ENCODE measurements at regions not wholly inside any gene's neighbourhood (a gene's known extent, or its start where the extent isn't known, plus 50 kb on each side); places are given as distances from the start of the nearest gene placed in this dataset.

- no peak overlapping the region for H3K4me3 ChIP-seq (ENCODE audit: low read depth, low read length)
- POLR2A ChIA-PET: interaction anchor here (0.6 kb wide), 1 partner anchor 1078 kb away, joined by 4 read pairs; no protein-coding TSS in a partner anchor
- TF ChIP-seq ZNF701 (tag by site-specific recombination; IDR thresholded peaks at IDR 0.05): no peak
- TF ChIP-seq ZNF423 (tag by site-specific recombination; IDR thresholded peaks at IDR 0.05): no peak
- no peak for TF ChIP-seq ZNF548 (tag by site-specific recombination; IDR thresholded peaks at IDR 0.05)
- TF ChIP-seq ZNF777 (tag by site-specific recombination; IDR thresholded peaks at IDR 0.05; ENCODE audit: borderline replicate concordance): no peak
- TF ChIP-seq SCRT2 (tag by site-specific recombination; IDR thresholded peaks at IDR 0.05): no peak
- TF ChIP-seq ZNF645 (tag by site-specific recombination; IDR thresholded peaks at IDR 0.05): no peak
- TF ChIP-seq MYNN (tag by site-specific recombination; IDR thresholded peaks at IDR 0.05; ENCODE audit: borderline replicate concordance): no peak
- TF ChIP-seq ZFHX2 (tag by site-specific recombination; conservative IDR thresholded peaks at IDR 0.05): no peak
- TF ChIP-seq GLI2 (tag by site-specific recombination; IDR thresholded peaks at IDR 0.05; ENCODE audit: borderline replicate concordance, low read depth): no peak
- TF ChIP-seq ZNF223 (tag by site-specific recombination; IDR thresholded peaks at IDR 0.05): no peak
- TF ChIP-seq ZNF621 (tag by site-specific recombination; IDR thresholded peaks at IDR 0.05): no peak
- TF ChIP-seq ZNF121 (tag by site-specific recombination; IDR thresholded peaks at IDR 0.05): no peak
- no peak for TF ChIP-seq ZNF416 (tag by site-specific recombination; IDR thresholded peaks at IDR 0.05)
- no peak for TF ChIP-seq ZNF530 (tag by site-specific recombination; IDR thresholded peaks at IDR 0.05; ENCODE audit: low read depth)
- no peak for TF ChIP-seq ZBTB17 (tag by site-specific recombination; IDR thresholded peaks at IDR 0.05)
- no peak for TF ChIP-seq ZNF707 (tag by site-specific recombination; IDR thresholded peaks at IDR 0.05)
- TF ChIP-seq PBX3 (CRISPR knock-in tag; IDR thresholded peaks at IDR 0.05): no peak
- no peak for TF ChIP-seq ZNF704 (tag by site-specific recombination; IDR thresholded peaks at IDR 0.05)
- no peak for TF ChIP-seq BCL11A (tag by site-specific recombination; IDR thresholded peaks at IDR 0.05; ENCODE audit: low read depth)
- TF ChIP-seq ZNF366 (tag by site-specific recombination; conservative IDR thresholded peaks at IDR 0.05): no peak
- CTCF ChIA-PET: no interaction called here
- no peaks in the 10 kb centered on the region for H3K36me3 ChIP-seq (ENCODE audit: control insufficient read depth in 2 of 2, insufficient read depth in 1 of 2, low read length in 2 of 2)
- H3K4me1 ChIP-seq (ENCODE audit: control insufficient read depth, insufficient read depth, low read length): no peaks in the 10 kb centered on the region
- H3K9me3 ChIP-seq (ENCODE audit: control insufficient read depth, insufficient read depth, low read depth, low read length): no peaks in the 10 kb centered on the region
- no peak overlapping the region for H3K27ac ChIP-seq (ENCODE audit: extremely low read depth, low read depth, low read length)
These were observed 70.0 kb upstream of the HTATIP2 start for GRCh38 chr11:20293531-20293930.

- no peaks in the 10 kb centered on the region for H3K4me1 ChIP-seq (ENCODE audit: control insufficient read depth, insufficient read depth, low read length)
- no peak overlapping the region for H3K4me3 ChIP-seq (ENCODE audit: low read depth, low read length)
- POLR2A ChIA-PET: no interaction called here
- CTCF ChIA-PET: interaction anchor here (0.6 kb wide), 1 partner anchor 995 kb away, joined by 3 read pairs; no protein-coding TSS in a partner anchor
- H3K9me3 ChIP-seq (ENCODE audit: control insufficient read depth, insufficient read depth, low read depth, low read length): no peaks in the 10 kb centered on the region
- no peak overlapping the region for H3K27ac ChIP-seq (ENCODE audit: extremely low read depth, low read depth, low read length)
- TF ChIP-seq ZNF747 (tag by site-specific recombination; IDR thresholded peaks at IDR 0.05): no peak
- TF ChIP-seq, protein P1, sequence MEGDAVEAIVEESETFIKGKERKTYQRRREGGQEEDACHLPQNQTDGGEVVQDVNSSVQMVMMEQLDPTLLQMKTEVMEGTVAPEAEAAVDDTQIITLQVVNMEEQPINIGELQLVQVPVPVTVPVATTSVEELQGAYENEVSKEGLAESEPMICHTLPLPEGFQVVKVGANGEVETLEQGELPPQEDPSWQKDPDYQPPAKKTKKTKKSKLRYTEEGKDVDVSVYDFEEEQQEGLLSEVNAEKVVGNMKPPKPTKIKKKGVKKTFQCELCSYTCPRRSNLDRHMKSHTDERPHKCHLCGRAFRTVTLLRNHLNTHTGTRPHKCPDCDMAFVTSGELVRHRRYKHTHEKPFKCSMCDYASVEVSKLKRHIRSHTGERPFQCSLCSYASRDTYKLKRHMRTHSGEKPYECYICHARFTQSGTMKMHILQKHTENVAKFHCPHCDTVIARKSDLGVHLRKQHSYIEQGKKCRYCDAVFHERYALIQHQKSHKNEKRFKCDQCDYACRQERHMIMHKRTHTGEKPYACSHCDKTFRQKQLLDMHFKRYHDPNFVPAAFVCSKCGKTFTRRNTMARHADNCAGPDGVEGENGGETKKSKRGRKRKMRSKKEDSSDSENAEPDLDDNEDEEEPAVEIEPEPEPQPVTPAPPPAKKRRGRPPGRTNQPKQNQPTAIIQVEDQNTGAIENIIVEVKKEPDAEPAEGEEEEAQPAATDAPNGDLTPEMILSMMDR (tag by site-specific recombination; IDR thresholded peaks at IDR 0.05): no peak
- TF ChIP-seq ZIC2 (tag by site-specific recombination; IDR thresholded peaks at IDR 0.05): no peak
- TF ChIP-seq ZNF324 (tag by site-specific recombination; IDR thresholded peaks at IDR 0.05): no peak
- no peak for TF ChIP-seq EGR2 (tag by site-specific recombination; IDR thresholded peaks at IDR 0.05; ENCODE audit: low read depth)
- no peak for TF ChIP-seq ZNF24 (tag by site-specific recombination; IDR thresholded peaks at IDR 0.05)
- TF ChIP-seq ZNF560 (tag by site-specific recombination; IDR thresholded peaks at IDR 0.05; ENCODE audit: borderline replicate concordance): no peak
- TF ChIP-seq ZFP69B (tag by site-specific recombination; IDR thresholded peaks at IDR 0.05): no peak
- no peak for TF ChIP-seq ZNF561 (tag by site-specific recombination; IDR thresholded peaks at IDR 0.05; ENCODE audit: borderline replicate concordance)
- H3K36me3 ChIP-seq (ENCODE audit: control insufficient read depth in 2 of 2, insufficient read depth in 1 of 2, low read length in 2 of 2): no peaks in the 10 kb centered on the region
These were observed 73.8 kb upstream of the HTATIP2 start for GRCh38 chr11:20289732-20290131.
